T-helper 1 cell treated with Interleukin-12 subunit alpha and Interleukin-12 subunit beta and Interleukin-4 antibody, amounts not matched to agents 30 ng/mL and 1 ng/mL, for 36 hours (primary cell): ENCODE measurements at regions not wholly inside any gene's neighbourhood (a gene's known extent, or its start where the extent isn't known, plus 50 kb on each side); places are given as distances from the start of the nearest gene placed in this dataset.
"Not testable (repeated sequence)": the region's sequence is repeated elsewhere in the genome, so short reads cannot be mapped to it uniquely, and the experiment has no call there.

ENCODE experiments used
- intact Hi-C: fragments of 100-400 bp; cut with micrococcal nuclease; formaldehyde crosslinking; loops from one replicate; pipeline ENCODE4 v1.15.1; 2024

DNA sequence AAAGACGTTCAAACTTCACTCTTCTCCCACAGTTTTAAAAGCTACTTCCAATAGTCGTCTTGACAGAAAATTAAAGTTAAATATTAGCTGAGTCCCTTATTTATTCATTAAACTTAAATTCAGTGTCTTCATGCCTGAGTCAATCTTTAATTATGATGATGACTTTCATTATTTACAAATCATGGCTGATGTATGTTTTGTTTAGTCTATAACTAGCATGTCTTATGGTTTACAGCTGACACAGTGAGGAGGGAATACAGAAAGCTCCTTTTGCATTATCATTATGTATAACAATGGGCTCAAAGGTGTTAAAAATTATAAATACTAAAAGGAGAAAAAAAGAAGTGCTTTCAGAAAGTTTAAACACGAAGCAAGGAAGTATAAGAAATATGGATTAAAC, 1333.1 kb downstream of the CDH8 start:
- intact Hi-C loops = no loop called here

DNA sequence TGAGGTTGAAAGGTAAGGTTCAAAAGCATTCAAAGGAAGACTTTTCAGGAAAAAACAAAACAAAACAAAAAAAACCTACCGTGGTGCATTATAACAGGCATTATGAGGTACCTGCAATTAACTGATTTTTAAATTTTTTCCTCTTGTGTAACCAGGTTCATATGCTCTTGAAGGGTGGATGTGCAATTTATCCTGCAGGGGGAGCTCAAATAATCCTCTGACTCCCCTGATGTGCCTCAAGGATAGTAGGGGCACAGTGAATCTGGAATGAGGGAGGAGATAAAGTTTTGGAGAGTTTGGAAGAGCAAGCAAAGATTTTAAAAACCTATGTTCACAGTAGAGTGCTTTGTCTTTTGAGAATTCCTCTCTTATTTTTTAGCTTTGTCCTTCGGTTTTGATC, 1349.4 kb downstream of the CDH8 start:
- intact Hi-C loops = no loop called here

GRCh38 chr16:60684002-60684401, 1352.2 kb downstream of the CDH8 start:
- intact Hi-C loops = no loop called here

GRCh38 chr16:60682219-60682618, 1354.0 kb downstream of the CDH8 start:
- intact Hi-C loops = no loop called here

GRCh38 chr16:60681043-60681442, 1355.2 kb downstream of the CDH8 start:
- intact Hi-C loops = no loop called here

GRCh38 chr16:60675022-60675421, 1361.2 kb downstream of the CDH8 start:
- intact Hi-C loops = no loop called here

GRCh38 chr16:60674241-60674640, 1362.0 kb downstream of the CDH8 start:
- intact Hi-C loops = no loop called here

- intact Hi-C loops = no loop called here
Measured at GRCh38 chr16:60655514-60656153, 1380.6 kb downstream of the CDH8 start.

DNA sequence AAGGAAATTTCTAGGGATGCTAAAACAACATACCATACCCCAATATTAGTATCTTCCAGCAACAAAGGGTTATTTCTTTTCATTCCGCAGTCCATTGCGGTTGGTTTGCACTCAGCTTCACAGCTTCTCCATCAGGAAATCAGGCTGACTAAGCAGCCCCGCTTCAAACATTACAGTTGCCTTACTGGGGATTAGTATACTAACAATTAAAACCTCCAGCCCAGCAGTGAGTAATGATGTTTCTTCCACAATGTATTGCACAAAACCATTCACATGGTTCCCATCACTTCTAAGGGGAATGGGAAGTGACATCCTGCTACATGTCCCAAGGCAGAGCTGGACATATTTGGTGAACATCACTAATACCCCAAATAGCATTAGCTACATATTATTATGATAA, 1384.9 kb downstream of the CDH8 start:
- intact Hi-C loops = no loop called here

- intact Hi-C loops = no loop called here
Measured at GRCh38 chr16:60648290-60648689, 1387.9 kb downstream of the CDH8 start.

- intact Hi-C loops = not testable (repeated sequence)
Measured at GRCh38 chr16:60647388-60647787, 1388.8 kb downstream of the CDH8 start.

DNA sequence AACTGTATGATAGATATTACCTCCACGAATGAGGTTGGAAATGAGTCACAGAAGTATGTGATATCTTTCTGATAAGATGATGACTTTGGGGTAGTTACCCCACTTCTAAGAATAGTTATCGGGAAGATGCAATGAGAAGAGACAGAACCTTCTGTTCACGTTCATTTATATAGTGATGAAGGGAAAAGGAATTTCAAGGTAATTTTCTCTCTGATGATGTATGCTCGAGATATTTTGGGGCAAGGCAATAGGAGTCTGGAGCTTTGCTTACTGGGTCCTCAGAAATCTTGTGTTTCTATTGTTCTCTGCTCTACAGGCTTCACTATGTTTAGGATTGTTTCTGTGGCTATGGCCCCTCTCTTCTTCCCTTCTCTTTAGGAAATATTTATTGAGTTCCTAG, 1389.6 kb downstream of the CDH8 start:
- intact Hi-C loops = no loop called here

- intact Hi-C loops = no loop called here
Measured at GRCh38 chr16:60645541-60645940, 1390.7 kb downstream of the CDH8 start.

DNA sequence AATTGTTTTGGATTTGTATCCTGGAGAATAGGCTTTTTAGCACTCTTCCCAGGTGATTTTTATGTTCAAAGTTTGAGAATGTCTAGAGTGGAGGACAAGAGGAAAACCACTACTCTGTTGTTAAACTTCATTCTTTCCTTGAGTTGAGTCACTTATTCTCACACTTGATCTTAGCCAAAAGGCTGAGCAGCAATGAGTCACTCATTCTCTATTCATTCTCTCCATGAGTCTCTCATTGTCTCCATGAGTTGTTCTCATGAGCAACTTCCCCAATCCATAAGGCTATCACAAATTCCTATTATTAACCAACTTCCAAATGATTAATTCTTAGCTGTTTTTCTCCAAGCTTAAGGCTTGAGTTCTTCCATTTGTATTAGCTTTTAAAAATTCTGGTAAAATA, 1393.3 kb downstream of the CDH8 start:
- intact Hi-C loops = no loop called here

- intact Hi-C loops = no loop called here
Measured at GRCh38 chr16:60641067-60641665, 1395.1 kb downstream of the CDH8 start.

DNA sequence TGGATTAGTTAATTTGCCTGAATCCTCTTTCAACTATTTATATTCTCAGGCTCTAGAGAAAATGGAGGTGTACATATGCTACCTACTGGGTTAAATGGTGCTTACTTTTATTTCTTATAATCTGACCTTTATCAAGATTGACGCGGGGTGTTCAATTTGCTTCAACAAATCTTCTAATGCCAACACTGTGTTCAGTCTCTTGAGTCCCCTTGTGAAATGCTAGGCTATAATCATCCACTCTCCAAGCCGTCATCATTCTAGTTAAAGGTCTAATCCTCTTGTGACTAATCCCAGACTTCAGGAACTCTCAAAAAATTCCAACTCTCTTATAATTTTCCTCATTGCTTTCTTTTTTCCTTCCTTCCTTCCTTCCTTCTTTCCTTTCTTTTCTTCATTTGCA, 1396.2 kb downstream of the CDH8 start:
- intact Hi-C loops = no loop called here

- intact Hi-C loops = not testable (repeated sequence)
Measured at GRCh38 chr16:60636636-60637035, 1399.6 kb downstream of the CDH8 start.

DNA sequence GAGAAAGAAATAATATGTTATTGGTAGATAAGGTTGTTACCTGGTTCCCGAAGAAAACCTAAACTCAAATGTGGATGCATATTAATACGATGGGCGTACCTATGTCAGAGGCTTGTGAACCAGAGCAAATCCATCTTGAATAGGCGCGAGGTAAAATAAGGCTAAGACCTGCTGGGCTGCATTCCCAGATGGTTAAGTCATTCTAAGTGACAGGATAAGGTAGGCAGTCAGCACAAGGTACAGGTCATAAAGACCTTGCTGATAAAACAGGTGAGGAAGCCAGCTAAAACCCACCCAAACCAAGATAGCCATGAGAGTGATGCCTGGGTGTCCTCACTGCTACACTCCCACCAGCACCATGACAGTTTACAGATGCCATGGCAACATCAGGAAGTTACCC, 1400.1 kb downstream of the CDH8 start:
- intact Hi-C loops = no loop called here

DNA sequence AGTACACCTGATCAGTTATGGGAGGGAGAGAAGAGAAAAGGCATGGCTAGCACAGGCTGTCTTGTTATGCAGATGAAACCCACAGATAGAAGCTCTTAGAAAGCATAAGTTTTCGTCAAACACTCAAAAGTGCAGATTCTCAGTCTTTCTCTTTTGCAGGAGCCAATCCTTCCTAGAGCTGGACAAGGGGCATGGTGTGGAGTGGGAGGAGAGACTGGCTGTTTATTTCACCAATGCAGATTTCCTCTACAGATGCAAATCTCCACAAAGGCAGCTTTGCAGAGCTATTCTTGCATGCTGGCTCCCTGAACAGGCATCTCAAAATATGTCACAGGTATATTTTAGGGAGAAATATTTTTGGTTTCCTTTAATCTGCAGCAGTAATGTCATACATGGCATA, 1400.7 kb downstream of the CDH8 start:
- intact Hi-C loops = no loop called here

- intact Hi-C loops = no loop called here
Measured at GRCh38 chr16:60611844-60612243, 1424.4 kb downstream of the CDH8 start.

DNA sequence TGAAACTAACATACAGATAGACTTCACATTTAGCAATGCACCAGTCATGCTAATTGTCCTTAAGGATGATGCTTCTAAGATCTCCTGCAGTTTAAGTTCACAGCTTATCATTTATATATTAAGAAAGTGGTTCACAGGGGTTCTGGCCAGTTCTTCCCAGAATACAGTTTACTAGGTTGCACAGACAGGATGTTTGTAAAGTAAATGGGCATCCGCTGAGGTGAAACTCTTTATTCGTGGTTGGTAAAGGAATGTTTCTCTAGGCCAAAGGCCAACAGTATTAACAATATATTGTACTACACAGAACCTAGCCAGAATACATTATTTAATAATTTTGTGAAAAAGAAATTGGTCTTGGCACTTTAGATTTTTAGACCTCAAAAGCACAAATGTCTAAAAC, 1427.3 kb downstream of the CDH8 start:
- intact Hi-C loops = no loop called here

DNA sequence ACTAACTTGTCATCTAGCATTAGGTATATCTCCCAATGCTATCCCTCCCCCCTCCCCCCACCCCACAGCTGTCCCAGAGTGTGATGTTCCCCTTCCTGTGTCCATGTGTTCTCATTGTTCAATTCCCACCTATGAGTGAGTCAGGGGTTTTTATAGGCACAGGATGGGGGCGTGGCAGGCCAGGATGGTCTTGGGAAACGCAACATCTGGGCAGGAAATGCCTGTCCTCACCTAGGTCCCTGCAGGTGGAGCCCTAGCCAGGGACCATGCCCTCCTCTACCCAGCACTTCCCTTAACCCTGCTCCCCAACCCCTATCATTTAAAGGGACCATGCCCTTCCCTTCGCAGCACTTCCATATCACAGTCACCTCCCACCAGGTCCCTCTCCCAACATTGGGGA, 1430.6 kb downstream of the CDH8 start:
- intact Hi-C loops = not testable (repeated sequence)

GRCh38 chr16:60605176-60605575, 1431.1 kb downstream of the CDH8 start:
- intact Hi-C loops = no loop called here

GRCh38 chr16:60586493-60586892, 1449.7 kb downstream of the CDH8 start:
- intact Hi-C loops = no loop called here
